CD4-positive, alpha-beta T cell (primary cell): ENCODE measurements at regions not wholly inside any gene's neighbourhood (a gene's known extent, or its start where the extent isn't known, plus 50 kb on each side); places are given as distances from the start of the nearest gene placed in this dataset.

ENCODE experiments used
- ATAC-seq: fragments of 200-7000 bp; cut with Tn5 transposase; one replicate; pipeline ENCODE4 v1.10.0; 2022; ENCODE audit warnings: mild to moderate bottlenecking; ENCODE audit not compliant: poor library complexity
- CTCF ChIA-PET: fragments of 350-600 bp; sonication (Branson Sonifier 250); formaldehyde crosslinking; loops from one replicate; lab custom pipeline; 2021; ENCODE audit warnings: antibody characterized with exemption, inconsistent platforms; lab: Charles Lee
- POLR2A ChIA-PET: fragments of 350-600 bp; sonication (Branson Sonifier 250); formaldehyde crosslinking; loops from one replicate; lab custom pipeline; 2021; ENCODE audit warnings: antibody characterized with exemption, inconsistent platforms; lab: Charles Lee
- DNase-seq, 14 experiments: peaks; one replicate each; pipeline ENCODE4 v3.0.0-alpha.2; 2013 to 2020; ENCODE audit warnings: mixed read lengths in 2 of 14
- H3K27ac ChIP-seq, 2 donors: one replicate each; pipeline versions ENCODE4 v1.5.1 to v1.7.0; 2013; ENCODE audit warnings: low read length in 2 of 2, low read depth in 1 of 2, mild to moderate bottlenecking in 1 of 2
- H3K27me3 ChIP-seq, 2 experiments: 1 replicate in 1 of 2; 2 replicates in 1 of 2; pipeline versions ENCODE4 v1.6.1 to v1.7.0; 2013; ENCODE audit warnings: low read length in 2 of 2, control low read depth in 1 of 2, mild to moderate bottlenecking in 1 of 2, moderate library complexity in 1 of 2; ENCODE audit not compliant: insufficient read depth in 2 of 2, control insufficient read depth in 1 of 2
- H3K36me3 ChIP-seq: one replicate; pipeline ENCODE4 v1.6.1; 2013; ENCODE audit warnings: low read length, control low read depth; ENCODE audit not compliant: insufficient read depth
- H3K4me1 ChIP-seq: one replicate; pipeline ENCODE4 v1.6.1; 2013; ENCODE audit warnings: low read length, control low read depth; ENCODE audit not compliant: insufficient read depth
- H3K4me3 ChIP-seq: one replicate; pipeline ENCODE4 v1.5.1; 2013; ENCODE audit warnings: mild to moderate bottlenecking, low read length, moderate library complexity
- H3K9me3 ChIP-seq, 2 experiments: 1 replicate in 1 of 2; 2 replicates in 1 of 2; pipeline versions ENCODE4 v1.6.1 to v1.7.0; 2013; ENCODE audit warnings: low read length in 2 of 2, mild to moderate bottlenecking in 2 of 2, control low read depth in 1 of 2, moderate library complexity in 1 of 2; ENCODE audit not compliant: control insufficient read depth in 1 of 2, insufficient read depth in 1 of 2
- H3K27ac Mint-ChIP-seq: one replicate; pipeline ENCODE4 v1.8.0; 2020; ENCODE audit warnings: mixed read lengths
- H3K27me3 Mint-ChIP-seq: one replicate; pipeline ENCODE4 v1.8.0; 2021; ENCODE audit warnings: mixed read lengths
- H3K36me3 Mint-ChIP-seq: one replicate; pipeline ENCODE4 v1.8.0; 2021; ENCODE audit warnings: low read depth, mixed read lengths
- H3K4me1 Mint-ChIP-seq: one replicate; pipeline ENCODE4 v1.8.0; 2021; ENCODE audit warnings: low read depth, mixed read lengths
- H3K4me3 Mint-ChIP-seq: one replicate; pipeline ENCODE4 v1.8.0; 2020; ENCODE audit warnings: mild to moderate bottlenecking, mixed read lengths
- H3K9me3 Mint-ChIP-seq: one replicate; pipeline ENCODE4 v1.8.0; 2020; ENCODE audit warnings: mixed read lengths
- CTCF ChIP-seq: fragments of 200-600 bp; IDR thresholded peaks from one replicate; pipeline ENCODE4 v1.8.0; 2022; ENCODE audit warnings: antibody characterized with exemption, mild to moderate bottlenecking
- intact Hi-C, 2 experiments: fragments of 100-400 bp; cut with DNase I in 1 of 2; cut with micrococcal nuclease in 1 of 2; formaldehyde crosslinking; loops; one replicate each; pipeline versions ENCODE4 v1.15.1 to v1.9.0; 2023 to 2025; cut with DNase I, micrococcal nuclease

DNA sequence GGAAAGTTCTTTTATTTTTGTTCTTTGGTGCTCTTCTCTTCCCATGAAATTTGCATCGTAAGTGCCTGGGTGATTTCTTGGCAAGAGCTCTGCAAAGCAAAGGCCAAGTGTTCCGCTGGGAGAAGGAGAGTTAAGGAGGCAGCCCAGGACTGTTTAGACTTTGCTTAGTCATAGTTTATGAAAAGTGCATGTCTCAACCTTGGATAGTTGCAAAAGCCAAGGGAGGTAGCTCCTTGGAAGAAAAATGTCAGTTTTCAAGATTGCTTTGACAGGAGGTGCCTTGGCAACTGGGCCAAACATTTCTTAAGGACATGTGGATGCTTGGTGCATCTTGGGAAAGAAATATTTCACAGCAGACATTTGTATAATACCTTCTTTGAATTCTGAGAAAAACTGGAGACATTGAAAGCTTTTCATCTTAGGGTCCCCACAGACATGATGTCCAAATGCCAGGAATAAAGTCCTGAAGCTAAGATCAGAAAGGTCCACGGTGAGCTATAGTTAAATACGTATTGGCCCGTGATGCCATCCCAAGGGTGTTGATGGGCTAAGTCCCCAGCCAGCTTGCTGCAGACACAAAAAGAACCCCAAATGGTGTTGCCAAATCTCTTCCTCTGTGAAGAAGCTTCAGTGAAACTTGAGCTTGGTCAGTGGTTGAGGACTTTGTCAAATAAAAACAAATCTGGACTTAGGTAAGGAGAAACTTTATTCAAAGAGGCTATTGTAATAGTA is 96.3 kb upstream of the THUMPD2 start:
- Histone ChIP-seq H3K27me3 (no peaks in the 10 kb centered on the region), H3K27ac (no peak overlapping the region), H3K4me1 (no peaks in the 10 kb centered on the region), H3K36me3 (no peaks in the 10 kb centered on the region), H3K4me3 (no peak overlapping the region), H3K9me3 (no peaks in the 10 kb centered on the region)
- Mint-ChIP-seq H3K4me3 (no peak overlapping the region), H3K9me3 (peaks cover 9% of the 10 kb centered on the region), H3K27ac (no peak overlapping the region), H3K27me3 (peaks cover 5% of the 10 kb centered on the region), H3K4me1 (no peaks in the 10 kb centered on the region), H3K36me3 (no peaks in the 10 kb centered on the region)
- DNase-seq: no peak
- CTCF ChIA-PET: no interaction called here
- POLR2A ChIA-PET: no interaction called here
- intact Hi-C loops: no loop called here
- no peak for TF ChIP-seq CTCF
- no peak for ATAC-seq

DNA sequence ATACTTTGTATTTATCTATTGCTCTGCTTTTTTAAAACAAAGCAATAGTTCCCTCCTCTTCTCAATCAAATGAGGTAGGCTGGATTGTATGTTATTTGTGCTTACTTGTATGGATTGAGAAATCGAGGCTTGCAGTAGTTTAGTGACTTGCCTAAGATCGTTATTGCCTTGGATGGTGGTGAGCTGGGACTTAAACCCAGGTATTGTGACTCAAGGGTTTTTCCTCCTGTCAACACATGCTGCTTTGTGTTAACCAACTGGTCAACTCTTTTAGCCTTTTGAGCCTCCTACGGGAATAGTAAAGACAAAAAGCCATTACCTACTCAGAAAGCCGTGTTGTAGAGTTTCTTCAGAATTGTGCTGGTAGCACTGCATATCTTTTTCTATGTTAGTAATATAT is 95.2 kb upstream of the THUMPD2 start:
- Mint-ChIP-seq H3K9me3 (peaks cover 2% of the 10 kb centered on the region), H3K27ac (no peak overlapping the region), H3K4me3 (no peak overlapping the region), H3K4me1 (no peaks in the 10 kb centered on the region), H3K36me3 (no peaks in the 10 kb centered on the region), H3K27me3 (peaks cover 5% of the 10 kb centered on the region)
- TF ChIP-seq CTCF: no peak
- H3K27ac ChIP-seq: no peak overlapping the region
- no peak for DNase-seq
- ChIA-PET POLR2A (no interaction called here), CTCF (no interaction called here)
- no peaks in the 10 kb centered on the region for H3K9me3 ChIP-seq
- H3K27me3 ChIP-seq: no peaks in the 10 kb centered on the region
- intact Hi-C loops: no loop called here
- no peak overlapping the region for H3K4me3 ChIP-seq
- H3K4me1 ChIP-seq: no peaks in the 10 kb centered on the region
- ATAC-seq: no peak
- H3K36me3 ChIP-seq: no peaks in the 10 kb centered on the region

GRCh38 chr2:39873586-39873985 is 94.5 kb upstream of the THUMPD2 start:
- H3K27ac Mint-ChIP-seq: no peak overlapping the region
- peaks cover 2% of the 10 kb centered on the region for H3K9me3 Mint-ChIP-seq
- Histone ChIP-seq H3K27me3 (no peaks in the 10 kb centered on the region), H3K36me3 (no peaks in the 10 kb centered on the region), H3K27ac (no peak overlapping the region), H3K4me1 (no peaks in the 10 kb centered on the region), H3K9me3 (no peaks in the 10 kb centered on the region), H3K4me3 (no peak overlapping the region)
- TF ChIP-seq CTCF: no peak
- ChIA-PET POLR2A (no interaction called here), CTCF (no interaction called here)
- H3K27me3 Mint-ChIP-seq: peaks cover 5% of the 10 kb centered on the region
- H3K4me1 Mint-ChIP-seq: no peaks in the 10 kb centered on the region
- ATAC-seq: no peak
- DNase-seq: no peak
- H3K36me3 Mint-ChIP-seq: no peaks in the 10 kb centered on the region
- intact Hi-C loops: no loop called here
- H3K4me3 Mint-ChIP-seq: no peak overlapping the region
